ENCODE measurements at regions not wholly inside any gene's neighbourhood (a gene's known extent, or its start where the extent isn't known, plus 50 kb on each side); places are given as distances from the start of the nearest gene placed in this dataset.

DNA sequence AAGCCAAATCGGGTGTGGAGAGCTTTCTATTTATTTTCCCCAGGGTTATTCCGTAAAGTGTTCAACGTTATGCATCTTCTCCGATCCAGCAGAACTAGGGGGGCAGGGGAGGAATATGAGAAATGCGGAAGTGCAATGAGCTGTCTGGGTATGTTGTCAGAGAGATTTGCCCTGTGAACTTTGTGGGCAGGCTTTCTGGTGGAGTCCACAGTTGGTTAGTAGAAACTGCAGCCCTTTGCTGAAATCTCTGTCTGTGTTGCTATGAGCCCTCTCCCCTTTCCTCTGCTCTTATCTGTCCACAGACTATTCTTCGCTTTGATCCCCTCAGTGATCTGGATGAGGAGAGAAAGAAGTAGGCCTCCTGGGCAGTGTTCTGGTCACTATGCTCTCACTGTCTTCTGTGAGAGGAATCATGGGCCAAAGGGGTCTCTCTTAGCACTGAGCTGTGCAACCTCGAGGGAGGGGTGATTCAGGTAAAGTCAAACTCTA, 158.9 kb upstream of the FUT9 start (continued):
- TF ChIP-seq ZNF703 (CRISPR knock-in tag; IDR thresholded peaks at IDR 0.05; ENCODE audit: borderline replicate concordance), result no peak
- no peak for TF ChIP-seq JDP2 (CRISPR knock-in tag; IDR thresholded peaks at IDR 0.05; ENCODE audit: borderline replicate concordance)
- TF ChIP-seq ZNF180 (CRISPR knock-in tag; IDR thresholded peaks at IDR 0.05; ENCODE audit: borderline replicate concordance, low read depth), result no peak
- no peak for TF ChIP-seq RBAK (CRISPR knock-in tag; IDR thresholded peaks at IDR 0.05)
- TF ChIP-seq SMYD3 (CRISPR knock-in tag; IDR thresholded peaks at IDR 0.05), result no peak
- TF ChIP-seq ETV5 (CRISPR knock-in tag; IDR thresholded peaks at IDR 0.05; ENCODE audit: borderline replicate concordance), result peak; percentile 66
- no peak for TF ChIP-seq ZNF30 (CRISPR knock-in tag; IDR thresholded peaks at IDR 0.05)
- 0 out of 2 replicates have a peak, but pooled peaks have one; percentile 32 for TF ChIP-seq RCOR2 (CRISPR knock-in tag; IDR thresholded peaks at IDR 0.05)
- TF ChIP-seq, protein P1, sequence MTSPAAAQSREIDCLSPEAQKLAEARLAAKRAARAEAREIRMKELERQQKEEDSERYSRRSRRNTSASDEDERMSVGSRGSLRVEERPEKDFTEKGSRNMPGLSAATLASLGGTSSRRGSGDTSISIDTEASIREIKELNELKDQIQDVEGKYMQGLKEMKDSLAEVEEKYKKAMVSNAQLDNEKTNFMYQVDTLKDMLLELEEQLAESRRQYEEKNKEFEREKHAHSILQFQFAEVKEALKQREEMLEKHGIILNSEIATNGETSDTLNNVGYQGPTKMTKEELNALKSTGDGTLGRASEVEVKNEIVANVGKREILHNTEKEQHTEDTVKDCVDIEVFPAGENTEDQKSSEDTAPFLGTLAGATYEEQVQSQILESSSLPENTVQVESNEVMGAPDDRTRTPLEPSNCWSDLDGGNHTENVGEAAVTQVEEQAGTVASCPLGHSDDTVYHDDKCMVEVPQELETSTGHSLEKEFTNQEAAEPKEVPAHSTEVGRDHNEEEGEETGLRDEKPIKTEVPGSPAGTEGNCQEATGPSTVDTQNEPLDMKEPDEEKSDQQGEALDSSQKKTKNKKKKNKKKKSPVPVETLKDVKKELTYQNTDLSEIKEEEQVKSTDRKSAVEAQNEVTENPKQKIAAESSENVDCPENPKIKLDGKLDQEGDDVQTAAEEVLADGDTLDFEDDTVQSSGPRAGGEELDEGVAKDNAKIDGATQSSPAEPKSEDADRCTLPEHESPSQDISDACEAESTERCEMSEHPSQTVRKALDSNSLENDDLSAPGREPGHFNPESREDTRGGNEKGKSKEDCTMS (CRISPR knock-in tag; conservative IDR thresholded peaks at IDR 0.05), result no peak
- TF ChIP-seq YEATS2 (CRISPR knock-in tag; IDR thresholded peaks at IDR 0.05; ENCODE audit: borderline replicate concordance), result no peak; the same call in 1 of the 2 replicates
- no peak; the same call in 1 of the 2 replicates for TF ChIP-seq UBTF (CRISPR knock-in tag; IDR thresholded peaks at IDR 0.05)
- TF ChIP-seq, protein P2, sequence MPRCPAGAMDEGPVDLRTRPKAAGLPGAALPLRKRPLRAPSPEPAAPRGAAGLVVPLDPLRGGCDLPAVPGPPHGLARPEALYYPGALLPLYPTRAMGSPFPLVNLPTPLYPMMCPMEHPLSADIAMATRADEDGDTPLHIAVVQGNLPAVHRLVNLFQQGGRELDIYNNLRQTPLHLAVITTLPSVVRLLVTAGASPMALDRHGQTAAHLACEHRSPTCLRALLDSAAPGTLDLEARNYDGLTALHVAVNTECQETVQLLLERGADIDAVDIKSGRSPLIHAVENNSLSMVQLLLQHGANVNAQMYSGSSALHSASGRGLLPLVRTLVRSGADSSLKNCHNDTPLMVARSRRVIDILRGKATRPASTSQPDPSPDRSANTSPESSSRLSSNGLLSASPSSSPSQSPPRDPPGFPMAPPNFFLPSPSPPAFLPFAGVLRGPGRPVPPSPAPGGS (CRISPR knock-in tag; IDR thresholded peaks at IDR 0.05), result 0 out of 2 replicates have a peak, but pooled peaks have one; percentile 34
- TF ChIP-seq CBFB (CRISPR knock-in tag; IDR thresholded peaks at IDR 0.05), result no peak
- peak; percentile 42; the same call in 1 of the 2 replicates for TF ChIP-seq HOXA3 (CRISPR knock-in tag; IDR thresholded peaks at IDR 0.05)
- TF ChIP-seq NR2C2 (CRISPR knock-in tag; IDR thresholded peaks at IDR 0.05; ENCODE audit: borderline replicate concordance), result peak; percentile 93
- no peak for TF ChIP-seq NFE2L1 (CRISPR knock-in tag; IDR thresholded peaks at IDR 0.05; ENCODE audit: borderline replicate concordance)
- TF ChIP-seq RBFOX2 (IDR thresholded peaks at IDR 0.05; ENCODE audit: low read depth, low read length), result peak; percentile 56; the same call in 1 of the 2 replicates
- no peak for TF ChIP-seq ZBTB44 (CRISPR knock-in tag; IDR thresholded peaks at IDR 0.05)
- TF ChIP-seq JUNB (CRISPR knock-in tag; IDR thresholded peaks at IDR 0.05; ENCODE audit: borderline replicate concordance), result no peak
- TF ChIP-seq ZFX (CRISPR knock-in tag; IDR thresholded peaks at IDR 0.05; ENCODE audit: low read depth), result peak; percentile 77
- TF ChIP-seq KAT2B (IDR thresholded peaks at IDR 0.05; ENCODE audit: borderline replicate concordance, low read depth, low read length), result no peak
- no peak; the same call in 1 of the 2 replicates for TF ChIP-seq NFYC (CRISPR knock-in tag; IDR thresholded peaks at IDR 0.05)
- TF ChIP-seq NCOR1 (IDR thresholded peaks at IDR 0.05; ENCODE audit: borderline replicate concordance, low read length), result peak; percentile 55; the same call in 1 of the 2 replicates
- 0 out of 2 replicates have a peak, but pooled peaks have one; percentile 35 for TF ChIP-seq RFXAP (CRISPR knock-in tag; IDR thresholded peaks at IDR 0.05; ENCODE audit: borderline replicate concordance)

Measured in HepG2 (cell line).